ENCODE measurements at regions not wholly inside any gene's neighbourhood (a gene's known extent, or its start where the extent isn't known, plus 50 kb on each side); places are given as distances from the start of the nearest gene placed in this dataset.

- DNase-seq, result no peak
These were observed 118.2 kb upstream of the HMHB1 start for GRCh38 chr5:143693651-143694252.

- DNase-seq, result no peak
These were observed 119.6 kb upstream of the HMHB1 start for GRCh38 chr5:143692342-143692741.

GRCh38 chr5:143691945-143692290, 120.0 kb upstream of the HMHB1 start:
- no peak for DNase-seq

- DNase-seq, result no peak
These were observed 120.5 kb upstream of the HMHB1 start for GRCh38 chr5:143691287-143691944.

GRCh38 chr5:143687604-143688003, 124.4 kb upstream of the HMHB1 start:
- no peak for DNase-seq

GRCh38 chr5:143685246-143685815, 126.6 kb upstream of the HMHB1 start:
- DNase-seq, result no peak

- DNase-seq, result no peak
These were observed 128.5 kb upstream of the HMHB1 start for GRCh38 chr5:143683459-143683858.

GRCh38 chr5:143682929-143683386, 129.0 kb upstream of the HMHB1 start:
- DNase-seq, result no peak

- no peak for DNase-seq
These were observed 129.6 kb upstream of the HMHB1 start for GRCh38 chr5:143682246-143682905.

- DNase-seq, result no peak
These were observed 131.2 kb upstream of the HMHB1 start for GRCh38 chr5:143680672-143681259.

- DNase-seq, result no peak
These were observed 132.2 kb upstream of the HMHB1 start for GRCh38 chr5:143679777-143680176.

- DNase-seq, result no peak
These were observed 133.6 kb upstream of the HMHB1 start for GRCh38 chr5:143678148-143678905.

GRCh38 chr5:143677403-143677802, 134.6 kb upstream of the HMHB1 start:
- DNase-seq, result no peak

GRCh38 chr5:143676802-143677201, 135.2 kb upstream of the HMHB1 start:
- DNase-seq, result peak in 1 of 51 donors; percentile 3

GRCh38 chr5:143674469-143674786, 137.5 kb upstream of the HMHB1 start:
- DNase-seq, result no peak

- no peak for DNase-seq
These were observed 138.1 kb upstream of the HMHB1 start for GRCh38 chr5:143673676-143674468.

- DNase-seq, result no peak
These were observed 139.2 kb upstream of the HMHB1 start for GRCh38 chr5:143672806-143673205.

- DNase-seq, result no peak
These were observed 140.0 kb upstream of the HMHB1 start for GRCh38 chr5:143671674-143672569.

GRCh38 chr5:143671021-143671420, 140.9 kb upstream of the HMHB1 start:
- no peak for DNase-seq

- DNase-seq, result no peak
These were observed 146.1 kb upstream of the HMHB1 start for GRCh38 chr5:143665866-143666265.
